K562 (cell line): ENCODE measurements at regions not wholly inside any gene's neighbourhood (a gene's known extent, or its start where the extent isn't known, plus 50 kb on each side); places are given as distances from the start of the nearest gene placed in this dataset.
"Not testable (repeated sequence)": the region's sequence is repeated elsewhere in the genome, so short reads cannot be mapped to it uniquely, and the experiment has no call there.

Source experiments
- ATAC-seq: fragments of 200-7000 bp; cut with Tn5 transposase; 3 replicates; pipeline ENCODE4 v1.9.1; 2020; ENCODE audit warnings: moderate library complexity
- BruUV-seq: library from RNA; stranded (reverse); fragments of 400-500 nt; replicated peaks from 2 replicates; lab custom pipeline; 2021; lab: Mats Ljungman, UMichigan
- CTCF ChIA-PET: fragments of 300-600 bp; formaldehyde crosslinking; extraction: SDS; loops from one replicate; lab custom pipeline; 2021; ENCODE audit warnings: low intra/inter-chr PET ratio; lab: Yijun Ruan, JAX
- POLR2A ChIA-PET: fragments of 300-600, 350-650 bp; sonication (Branson Sonifier 250); formaldehyde crosslinking; extraction: SDS; loops from one replicate; lab custom pipeline; 2021; ENCODE audit warnings: antibody characterized with exemption, inconsistent platforms; lab: Yijun Ruan, JAX
- DNase-seq, 4 experiments: peaks; one replicate each; pipeline versions ENCODE4 v3.0.0 to v3.0.0-alpha.2; 2011 to 2018; ENCODE audit warnings: low spot score in 3 of 4, mixed read lengths in 3 of 4; ENCODE audit errors: extremely low read depth in 1 of 4
- FAIRE-seq: peaks from 2 replicates; lab custom pipeline; 2011; peaks lifted over from hg19 to GRCh38; lab: Jason Lieb, UNC
- H2AFZ ChIP-seq: 2 replicates; pipeline ENCODE4 v1.6.0; 2011; ENCODE audit warnings: low read depth, low read length, control low read depth, inconsistent platforms
- H3K27ac ChIP-seq: fragments of 200-600 bp; 3 replicates; pipeline ENCODE4 v1.8.0; 2011; ENCODE audit warnings: low read depth, mild to moderate bottlenecking, control low read depth, inconsistent platforms, low read length, moderate library complexity, mixed read lengths; ENCODE audit errors: extremely low read depth
- H3K27me3 ChIP-seq, 2 experiments: fragments of 300-600 bp in 1 of 2; 2 replicates in 1 of 2; 3 replicates in 1 of 2; pipeline versions ENCODE4 v1.6.0 to v1.8.0; 2011; ENCODE audit warnings: inconsistent platforms in 2 of 2, low read length in 2 of 2, mild to moderate bottlenecking in 1 of 2, mixed read lengths in 1 of 2, moderate library complexity in 1 of 2; ENCODE audit not compliant: control insufficient read depth in 2 of 2, insufficient read depth in 2 of 2
- H3K36me3 ChIP-seq: fragments of 300-600 bp; 3 replicates; pipeline ENCODE4 v1.8.0; 2011; ENCODE audit warnings: mild to moderate bottlenecking, low read length, inconsistent platforms; ENCODE audit not compliant: control insufficient read depth, insufficient read depth
- H3K4me1 ChIP-seq, 2 experiments: fragments of 200-600 bp in 1 of 2; replicated peaks in 1 of 2; 2 replicates in 1 of 2; 3 replicates in 1 of 2; pipeline versions ENCODE4 v1.5.1 to v1.8.0; 2011; ENCODE audit warnings: inconsistent platforms in 2 of 2, low read length in 2 of 2, mild to moderate bottlenecking in 1 of 2, mixed read lengths in 1 of 2, moderate library complexity in 1 of 2; ENCODE audit not compliant: control insufficient read depth in 2 of 2, insufficient read depth in 2 of 2
- H3K4me2 ChIP-seq: 2 replicates; pipeline ENCODE4 v1.6.1; 2011; ENCODE audit warnings: low read length, control low read depth, inconsistent platforms, mixed read lengths; ENCODE audit not compliant: insufficient read depth
- H3K4me3 ChIP-seq: fragments of 200-600 bp; sonication (generic), shearing (Covaris generic); 2 replicates; pipeline ENCODE4 v1.5.1; 2016; ENCODE audit warnings: control low read depth, inconsistent platforms
- H3K79me2 ChIP-seq: fragments of 200-600 bp; 3 replicates; pipeline ENCODE4 v1.8.0; 2011; ENCODE audit warnings: low read length, inconsistent platforms; ENCODE audit not compliant: control insufficient read depth, insufficient read depth
- H3K9ac ChIP-seq, 2 experiments: 2 replicates each; pipeline versions ENCODE4 v1.6.0 to v1.6.1; 2011; ENCODE audit warnings: low read depth in 2 of 2, low read length in 2 of 2, control low read depth in 1 of 2, inconsistent platforms in 1 of 2, mild to moderate bottlenecking in 1 of 2, mixed read lengths in 1 of 2; ENCODE audit not compliant: insufficient read depth in 1 of 2
- H3K9me1 ChIP-seq: one replicate; pipeline ENCODE4 v1.6.0; 2011; ENCODE audit warnings: inconsistent platforms, mild to moderate bottlenecking, low read length, moderate library complexity; ENCODE audit not compliant: control insufficient read depth, insufficient read depth
- H3K9me3 ChIP-seq: replicated peaks from 2 replicates; pipeline ENCODE4 v1.5.1; 2011; ENCODE audit warnings: low read depth, low read length, inconsistent platforms; ENCODE audit not compliant: control insufficient read depth, insufficient read depth
- H4K20me1 ChIP-seq: replicated peaks from 2 replicates; pipeline ENCODE4 v1.6.1; 2011; ENCODE audit warnings: low read length, inconsistent platforms, mixed read lengths; ENCODE audit not compliant: control insufficient read depth, insufficient read depth
- WGBS: fragments of 100-300 bp; shearing (Covaris generic); methylation state at CpG from one replicate; pipeline ENCODE4 v1.1.6; 2016; ENCODE audit warnings: low coverage, mixed read lengths; ENCODE audit not compliant: insufficient coverage; ENCODE audit errors: missing lambda C conversion rate; 5-methylcytosine and 5-hydroxymethylcytosine counted together
- in situ Hi-C: fragments of 300-500 bp; cut with MboI; formaldehyde crosslinking; loops from 4 replicates; pipeline ENCODE4 v1.15.0; 2018; ENCODE audit warnings: inconsistent platforms, mixed read lengths
- intact Hi-C: fragments of 100-400 bp; cut with micrococcal nuclease; formaldehyde crosslinking; loops from 2 replicates; pipeline ENCODE4 v1.14.2; 2022

GRCh38 chr15:20187370-20188355 is 353.9 kb downstream of the GOLGA6L6 start:
- intact Hi-C loops, H3K36me3 ChIP-seq, FAIRE-seq, BruUV-seq, H3K27ac ChIP-seq, H3K4me1 ChIP-seq, H3K9ac ChIP-seq, H3K9me1 ChIP-seq, ATAC-seq, DNase-seq, H3K4me2 ChIP-seq, CTCF ChIA-PET, H4K20me1 ChIP-seq, H3K4me3 ChIP-seq, H2AFZ ChIP-seq, POLR2A ChIA-PET, H3K27me3 ChIP-seq, H3K79me2 ChIP-seq, H3K9me3 ChIP-seq: not testable (repeated sequence)
- WGBS = 7% methylated on average over 1 of the region's 1 CpG
- in situ Hi-C loops = loop anchor here (25.0 kb wide), 1 partner anchor 1000 kb away; no protein-coding TSS in a partner anchor

DNA sequence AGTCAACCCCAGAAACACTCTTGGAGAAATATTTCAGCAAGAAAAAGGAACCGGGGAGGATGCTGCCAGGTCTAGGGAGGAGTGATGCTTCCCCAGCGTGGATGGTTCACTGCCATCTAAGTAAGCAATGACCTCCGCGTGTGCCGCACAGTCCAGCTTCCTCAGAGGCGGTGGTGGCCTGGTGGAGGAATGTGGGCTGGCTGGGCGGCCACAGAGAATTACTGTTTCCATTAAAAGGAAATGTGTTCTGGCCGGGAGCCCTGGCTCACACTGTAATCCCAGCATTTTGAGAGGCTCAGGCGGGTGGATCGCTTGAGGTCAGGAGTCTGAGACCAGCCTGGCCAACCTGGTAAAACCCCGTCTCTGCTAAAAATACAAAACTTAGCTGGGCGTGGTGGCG is 356.7 kb downstream of the GOLGA6L6 start:
- H3K4me2 ChIP-seq, H3K9ac ChIP-seq, intact Hi-C loops, DNase-seq, H3K27me3 ChIP-seq, H3K4me1 ChIP-seq, H3K79me2 ChIP-seq, ATAC-seq, CTCF ChIA-PET, H3K27ac ChIP-seq, H2AFZ ChIP-seq, H3K4me3 ChIP-seq, BruUV-seq, H3K9me3 ChIP-seq, FAIRE-seq, H3K9me1 ChIP-seq, H4K20me1 ChIP-seq, H3K36me3 ChIP-seq, POLR2A ChIA-PET: not testable (repeated sequence)
- WGBS = 0% methylated on average over 4 of the region's 13 CpGs
- in situ Hi-C loops = loop anchor here (25.0 kb wide), 1 partner anchor 1002 kb away; no protein-coding TSS in a partner anchor

GRCh38 chr15:20168221-20168620 is 373.4 kb downstream of the GOLGA6L6 start:
- H3K4me2 ChIP-seq, H3K27me3 ChIP-seq, H3K9me1 ChIP-seq, H3K4me3 ChIP-seq, BruUV-seq, in situ Hi-C loops, DNase-seq, FAIRE-seq, H3K27ac ChIP-seq, H4K20me1 ChIP-seq, H3K9me3 ChIP-seq, H3K79me2 ChIP-seq, H3K36me3 ChIP-seq, ATAC-seq, H3K9ac ChIP-seq, H2AFZ ChIP-seq, H3K4me1 ChIP-seq, intact Hi-C loops, CTCF ChIA-PET, POLR2A ChIA-PET: not testable (repeated sequence)
- WGBS = 20% methylated on average over 1 of the region's 33 CpGs
